Neural cell (in vitro differentiated cells): ENCODE measurements at regions not wholly inside any gene's neighbourhood (a gene's known extent, or its start where the extent isn't known, plus 50 kb on each side); places are given as distances from the start of the nearest gene placed in this dataset.

ENCODE experiments used
- H2AFZ ChIP-seq: fragments of 200-600, 300-800 bp; sonication (generic), shearing (Covaris generic); 2 replicates; pipeline ENCODE4 v1.6.0; 2014; ENCODE audit warnings: low read depth, mild to moderate bottlenecking, antibody characterized with exemption, low read length, moderate library complexity
- H3F3A ChIP-seq: fragments of 200-600 bp; shearing (Covaris generic); 2 replicates; pipeline ENCODE4 v1.6.1; 2016; ENCODE audit warnings: mild to moderate bottlenecking, moderate library complexity, mixed read lengths, antibody characterized with exemption, low read length; ENCODE audit not compliant: insufficient read depth, poor library complexity, severe bottlenecking
- H3K27ac ChIP-seq: fragments of 200-600, 300-800 bp; sonication (generic), shearing (Covaris generic); 2 replicates; pipeline ENCODE4 v1.5.1; 2014; ENCODE audit warnings: mild to moderate bottlenecking, low read length, moderate library complexity
- H3K27me3 ChIP-seq: fragments of 300-800, 200-600 bp; sonication (generic), shearing (Covaris generic); 2 replicates; pipeline ENCODE4 v1.6.0; 2014; ENCODE audit warnings: mild to moderate bottlenecking, low read depth, low read length, moderate library complexity; ENCODE audit not compliant: insufficient read depth
- H3K36me3 ChIP-seq: fragments of 300-800, 200-600 bp; sonication (generic), shearing (Covaris generic); 2 replicates; pipeline ENCODE4 v1.5.1; 2014; ENCODE audit warnings: mild to moderate bottlenecking, antibody characterized with exemption, low read length, moderate library complexity; ENCODE audit not compliant: insufficient read depth
- H3K4me2 ChIP-seq: fragments of 300-800, 200-600 bp; sonication (generic), shearing (Covaris generic); 2 replicates; pipeline ENCODE4 v1.6.0; 2014; ENCODE audit warnings: mild to moderate bottlenecking, low read length
- H3K4me3 ChIP-seq: fragments of 300-800, 200-600 bp; sonication (generic), shearing (Covaris generic); 2 replicates; pipeline ENCODE4 v1.5.1; 2014; ENCODE audit warnings: mild to moderate bottlenecking, low read length, moderate library complexity
- H3K79me2 ChIP-seq: fragments of 200-600 bp; shearing (Covaris generic); replicated peaks from 2 replicates; pipeline ENCODE4 v1.6.0; 2014; ENCODE audit warnings: mild to moderate bottlenecking, low read length, moderate library complexity; ENCODE audit not compliant: insufficient read depth
- H3K9ac ChIP-seq: fragments of 300-800, 200-600 bp; sonication (generic), shearing (Covaris generic); 2 replicates; pipeline ENCODE4 v1.6.1; 2016; ENCODE audit warnings: mild to moderate bottlenecking, low read length, mixed read lengths
- H3K9me2 ChIP-seq: fragments of 200-600 bp; shearing (Covaris generic); 2 replicates; pipeline ENCODE4 v1.6.1; 2016; ENCODE audit warnings: mild to moderate bottlenecking, low read length, mixed read lengths; ENCODE audit not compliant: insufficient read depth
- H3K9me3 ChIP-seq: fragments of 200-600, 300-800 bp; sonication (generic), shearing (Covaris generic); 2 replicates; pipeline ENCODE4 v1.6.1; 2016; ENCODE audit warnings: mild to moderate bottlenecking, mixed run types, low read length, moderate library complexity, mixed read lengths
- H4K20me1 ChIP-seq: fragments of 200-600 bp; shearing (Covaris generic); 2 replicates; pipeline ENCODE4 v1.6.1; 2016; ENCODE audit warnings: mild to moderate bottlenecking, mixed run types; ENCODE audit not compliant: insufficient read depth
- EP300 ChIP-seq: fragments of 450-650 bp; conservative IDR thresholded peaks from 2 replicates; pipeline ENCODE4 v1.6.1; 2014; ENCODE audit warnings: antibody characterized with exemption, mild to moderate bottlenecking, moderate library complexity; ENCODE audit not compliant: poor library complexity, severe bottlenecking
- EZH2 ChIP-seq: fragments of 200-600, 300-800 bp; shearing (Covaris generic), sonication (generic); IDR thresholded peaks from 2 replicates; pipeline ENCODE4 v1.6.1; 2014; ENCODE audit warnings: antibody characterized with exemption, low read length, borderline replicate concordance, mild to moderate bottlenecking; ENCODE audit not compliant: insufficient read depth, poor library complexity, severe bottlenecking
- MXI1 ChIP-seq: fragments of 450-650 bp; conservative IDR thresholded peaks from 2 replicates; pipeline ENCODE4 v1.6.1; 2014; ENCODE audit warnings: antibody characterized with exemption, mild to moderate bottlenecking; ENCODE audit not compliant: poor library complexity, severe bottlenecking
- POLR2AphosphoS5 ChIP-seq: IDR thresholded peaks from 2 replicates; pipeline ENCODE4 v1.6.1; 2012
- RAD21 ChIP-seq: fragments of 450-650 bp; conservative IDR thresholded peaks from 2 replicates; pipeline ENCODE4 v1.6.1; 2014; ENCODE audit warnings: antibody characterized with exemption, mild to moderate bottlenecking, moderate library complexity
- SMC3 ChIP-seq: fragments of 450-650 bp; conservative IDR thresholded peaks from 2 replicates; pipeline ENCODE4 v1.6.1; 2014; ENCODE audit warnings: antibody characterized with exemption, mild to moderate bottlenecking, moderate library complexity; ENCODE audit not compliant: poor library complexity
- TAF1 ChIP-seq: IDR thresholded peaks from 2 replicates; pipeline ENCODE4 v1.6.1; 2012; ENCODE audit warnings: low read depth
- TF ChIP-seq, protein P1 (sequence below): fragments of 450-650 bp; IDR thresholded peaks from 2 replicates; pipeline ENCODE4 v1.5.1; 2014; ENCODE audit warnings: antibody characterized with exemption, mild to moderate bottlenecking, moderate library complexity; ENCODE audit not compliant: poor library complexity, severe bottlenecking
- TF ChIP-seq, protein P2 (sequence below): IDR thresholded peaks from 2 replicates; pipeline ENCODE4 v1.6.1; 2012; ENCODE audit warnings: borderline replicate concordance

DNA sequence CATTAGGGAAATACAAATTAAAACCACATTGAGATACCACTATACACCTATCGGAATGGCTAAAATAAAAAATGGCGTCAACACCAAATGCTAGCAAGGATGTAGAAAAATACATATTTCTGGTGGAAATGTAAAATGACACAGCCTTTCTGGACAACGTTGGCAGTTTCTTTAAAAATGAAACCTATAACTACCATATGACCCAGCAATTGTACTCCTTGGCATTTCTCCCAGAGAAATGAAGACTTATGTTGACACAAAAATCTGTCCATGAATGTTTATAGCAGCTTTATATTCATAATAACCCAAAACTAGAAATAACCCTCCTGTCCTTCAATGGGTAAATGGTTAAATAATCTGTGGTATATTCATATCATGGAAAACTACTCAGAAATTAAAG, 188.7 kb upstream of the RAD23B start:
- Histone ChIP-seq H3K9me2 (no peaks in the 10 kb centered on the region), H3K36me3 (no peaks in the 10 kb centered on the region), H2AFZ (no peak overlapping the region), H3K4me3 (no peak overlapping the region), H3K9me3 (no peaks in the 10 kb centered on the region), H3K27me3 (no peaks in the 10 kb centered on the region), H3K9ac (no peak overlapping the region), H3K79me2 (no peaks in the 10 kb centered on the region), H3K27ac (no peak overlapping the region), H3F3A (no peaks in the 10 kb centered on the region), H4K20me1 (no peaks in the 10 kb centered on the region), H3K4me2 (no peak overlapping the region)
- TF ChIP-seq SMC3 (no peak), EZH2 (no peak), EP300 (no peak)
- TF ChIP-seq, protein P1, sequence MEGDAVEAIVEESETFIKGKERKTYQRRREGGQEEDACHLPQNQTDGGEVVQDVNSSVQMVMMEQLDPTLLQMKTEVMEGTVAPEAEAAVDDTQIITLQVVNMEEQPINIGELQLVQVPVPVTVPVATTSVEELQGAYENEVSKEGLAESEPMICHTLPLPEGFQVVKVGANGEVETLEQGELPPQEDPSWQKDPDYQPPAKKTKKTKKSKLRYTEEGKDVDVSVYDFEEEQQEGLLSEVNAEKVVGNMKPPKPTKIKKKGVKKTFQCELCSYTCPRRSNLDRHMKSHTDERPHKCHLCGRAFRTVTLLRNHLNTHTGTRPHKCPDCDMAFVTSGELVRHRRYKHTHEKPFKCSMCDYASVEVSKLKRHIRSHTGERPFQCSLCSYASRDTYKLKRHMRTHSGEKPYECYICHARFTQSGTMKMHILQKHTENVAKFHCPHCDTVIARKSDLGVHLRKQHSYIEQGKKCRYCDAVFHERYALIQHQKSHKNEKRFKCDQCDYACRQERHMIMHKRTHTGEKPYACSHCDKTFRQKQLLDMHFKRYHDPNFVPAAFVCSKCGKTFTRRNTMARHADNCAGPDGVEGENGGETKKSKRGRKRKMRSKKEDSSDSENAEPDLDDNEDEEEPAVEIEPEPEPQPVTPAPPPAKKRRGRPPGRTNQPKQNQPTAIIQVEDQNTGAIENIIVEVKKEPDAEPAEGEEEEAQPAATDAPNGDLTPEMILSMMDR = no peak

DNA sequence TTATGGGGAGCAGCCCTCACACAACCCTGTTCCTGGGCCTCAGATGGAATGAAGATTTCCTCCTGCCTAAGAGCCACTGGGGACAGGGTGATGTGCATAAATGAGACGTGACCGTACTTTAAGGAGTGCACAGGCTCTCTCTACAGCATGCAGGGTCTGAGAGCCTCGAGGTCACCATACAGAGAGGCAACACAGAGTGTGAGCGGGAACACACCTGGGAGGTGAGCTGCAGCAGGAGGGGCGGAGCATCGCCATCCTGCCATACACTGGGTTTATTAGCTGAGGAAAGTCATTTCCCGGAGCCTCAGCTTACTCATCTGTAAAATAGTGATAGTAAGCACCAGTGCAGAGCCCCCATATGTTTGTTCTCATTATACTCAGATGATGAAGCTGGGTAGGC, 182.5 kb upstream of the RAD23B start:
- Histone ChIP-seq H3K9ac (no peak overlapping the region), H3K36me3 (no peaks in the 10 kb centered on the region), H4K20me1 (no peaks in the 10 kb centered on the region), H3K4me3 (no peak overlapping the region), H3F3A (no peaks in the 10 kb centered on the region), H3K4me2 (no peak overlapping the region), H3K27ac (no peak overlapping the region), H3K79me2 (no peaks in the 10 kb centered on the region), H3K9me3 (no peaks in the 10 kb centered on the region), H3K9me2 (no peaks in the 10 kb centered on the region), H3K27me3 (no peaks in the 10 kb centered on the region), H2AFZ (no peak overlapping the region)
- no peak for TF ChIP-seq TAF1
- no peak for TF ChIP-seq MXI1
- TF ChIP-seq EP300 = no peak
- no peak for TF ChIP-seq POLR2AphosphoS5
- TF ChIP-seq, protein P2, sequence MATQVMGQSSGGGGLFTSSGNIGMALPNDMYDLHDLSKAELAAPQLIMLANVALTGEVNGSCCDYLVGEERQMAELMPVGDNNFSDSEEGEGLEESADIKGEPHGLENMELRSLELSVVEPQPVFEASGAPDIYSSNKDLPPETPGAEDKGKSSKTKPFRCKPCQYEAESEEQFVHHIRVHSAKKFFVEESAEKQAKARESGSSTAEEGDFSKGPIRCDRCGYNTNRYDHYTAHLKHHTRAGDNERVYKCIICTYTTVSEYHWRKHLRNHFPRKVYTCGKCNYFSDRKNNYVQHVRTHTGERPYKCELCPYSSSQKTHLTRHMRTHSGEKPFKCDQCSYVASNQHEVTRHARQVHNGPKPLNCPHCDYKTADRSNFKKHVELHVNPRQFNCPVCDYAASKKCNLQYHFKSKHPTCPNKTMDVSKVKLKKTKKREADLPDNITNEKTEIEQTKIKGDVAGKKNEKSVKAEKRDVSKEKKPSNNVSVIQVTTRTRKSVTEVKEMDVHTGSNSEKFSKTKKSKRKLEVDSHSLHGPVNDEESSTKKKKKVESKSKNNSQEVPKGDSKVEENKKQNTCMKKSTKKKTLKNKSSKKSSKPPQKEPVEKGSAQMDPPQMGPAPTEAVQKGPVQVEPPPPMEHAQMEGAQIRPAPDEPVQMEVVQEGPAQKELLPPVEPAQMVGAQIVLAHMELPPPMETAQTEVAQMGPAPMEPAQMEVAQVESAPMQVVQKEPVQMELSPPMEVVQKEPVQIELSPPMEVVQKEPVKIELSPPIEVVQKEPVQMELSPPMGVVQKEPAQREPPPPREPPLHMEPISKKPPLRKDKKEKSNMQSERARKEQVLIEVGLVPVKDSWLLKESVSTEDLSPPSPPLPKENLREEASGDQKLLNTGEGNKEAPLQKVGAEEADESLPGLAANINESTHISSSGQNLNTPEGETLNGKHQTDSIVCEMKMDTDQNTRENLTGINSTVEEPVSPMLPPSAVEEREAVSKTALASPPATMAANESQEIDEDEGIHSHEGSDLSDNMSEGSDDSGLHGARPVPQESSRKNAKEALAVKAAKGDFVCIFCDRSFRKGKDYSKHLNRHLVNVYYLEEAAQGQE = no peak
- TF ChIP-seq SMC3 = no peak

DNA sequence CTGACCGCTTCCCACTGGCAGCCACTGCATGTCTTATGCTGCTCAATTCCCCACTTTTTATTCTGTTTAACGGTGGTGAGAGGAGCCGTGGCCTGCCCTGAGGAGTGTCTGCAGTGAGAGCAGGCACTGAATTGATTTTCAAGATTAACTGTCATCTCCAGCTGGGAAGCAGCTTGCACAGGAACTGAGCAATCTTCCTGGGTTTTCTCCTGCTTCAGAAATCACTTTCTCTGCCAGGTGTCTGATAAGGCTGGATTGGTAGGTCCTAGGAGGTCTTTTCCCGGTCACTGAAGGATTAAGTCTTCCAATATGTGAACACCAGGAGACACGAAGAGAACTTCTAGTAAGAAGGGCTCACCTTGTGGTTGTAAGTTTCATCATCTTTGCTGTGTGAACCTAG, 181.1 kb upstream of the RAD23B start:
- Histone ChIP-seq H2AFZ (no peak overlapping the region), H3K36me3 (no peaks in the 10 kb centered on the region), H3K9me2 (no peaks in the 10 kb centered on the region), H3K4me2 (no peak overlapping the region), H3K4me3 (no peak overlapping the region), H4K20me1 (no peaks in the 10 kb centered on the region), H3K79me2 (no peaks in the 10 kb centered on the region), H3K9me3 (no peaks in the 10 kb centered on the region), H3K9ac (no peak overlapping the region), H3F3A (no peaks in the 10 kb centered on the region), H3K27me3 (no peaks in the 10 kb centered on the region), H3K27ac (no peak overlapping the region)
- TF ChIP-seq, protein P2 = no peak
- no peak for TF ChIP-seq RAD21
- TF ChIP-seq POLR2AphosphoS5 = peak; percentile 28
- no peak for TF ChIP-seq TAF1
